ENCODE measurements at regions not wholly inside any gene's neighbourhood (a gene's known extent, or its start where the extent isn't known, plus 50 kb on each side); places are given as distances from the start of the nearest gene placed in this dataset.
"Not testable (repeated sequence)": the region's sequence is repeated elsewhere in the genome, so short reads cannot be mapped to it uniquely, and the experiment has no call there.

- DNase-seq (ENCODE audit: low spot score): no peak
Observed at GRCh38 chr1:222187566-222188332, 360.2 kb downstream of the HHIPL2 start.

- no peak for DNase-seq (ENCODE audit: low spot score)
Observed at GRCh38 chr1:222182641-222183040, 365.3 kb downstream of the HHIPL2 start.

- DNase-seq (ENCODE audit: low spot score): no peak
Observed at GRCh38 chr1:222181191-222181590, 366.7 kb downstream of the HHIPL2 start.

GRCh38 chr1:222177496-222177895 is 370.4 kb downstream of the HHIPL2 start:
- DNase-seq (ENCODE audit: low spot score): not testable (repeated sequence)

GRCh38 chr1:222171005-222171404 is 376.9 kb downstream of the HHIPL2 start:
- DNase-seq (ENCODE audit: low spot score): no peak

- DNase-seq (ENCODE audit: low spot score): no peak
Observed at GRCh38 chr1:222168621-222169020, 379.3 kb downstream of the HHIPL2 start.

GRCh38 chr1:222167896-222168295 is 380.0 kb downstream of the HHIPL2 start:
- DNase-seq (ENCODE audit: low spot score): no peak

GRCh38 chr1:222167111-222167510 is 380.8 kb downstream of the HHIPL2 start:
- DNase-seq (ENCODE audit: low spot score): no peak

GRCh38 chr1:222165629-222166028 is 382.3 kb downstream of the HHIPL2 start:
- no peak for DNase-seq (ENCODE audit: low spot score)

GRCh38 chr1:222163895-222164294 is 384.0 kb downstream of the HHIPL2 start:
- DNase-seq (ENCODE audit: low spot score): no peak

- DNase-seq (ENCODE audit: low spot score): no peak
Observed at GRCh38 chr1:222161676-222162075, 386.2 kb downstream of the HHIPL2 start.

GRCh38 chr1:222157612-222158011 is 390.3 kb downstream of the HHIPL2 start:
- DNase-seq (ENCODE audit: low spot score): no peak

GRCh38 chr1:222140206-222140605 is 398.3 kb upstream of the DUSP10 start:
- DNase-seq (ENCODE audit: low spot score): no peak

- no peak for DNase-seq (ENCODE audit: low spot score)
Observed at GRCh38 chr1:222138095-222138494, 396.2 kb upstream of the DUSP10 start.

- DNase-seq (ENCODE audit: low spot score): no peak
Observed at GRCh38 chr1:222136869-222137268, 395.0 kb upstream of the DUSP10 start.

- no peak for DNase-seq (ENCODE audit: low spot score)
Observed at GRCh38 chr1:222129041-222129440, 387.2 kb upstream of the DUSP10 start.

GRCh38 chr1:222127526-222128152 is 385.8 kb upstream of the DUSP10 start:
- no peak for DNase-seq (ENCODE audit: low spot score)

- DNase-seq (ENCODE audit: low spot score): no peak
Observed at GRCh38 chr1:222127096-222127495, 385.2 kb upstream of the DUSP10 start.

GRCh38 chr1:222126052-222126451 is 384.2 kb upstream of the DUSP10 start:
- DNase-seq (ENCODE audit: low spot score): no peak

GRCh38 chr1:222124602-222125001 is 382.7 kb upstream of the DUSP10 start:
- no peak for DNase-seq (ENCODE audit: low spot score)

GRCh38 chr1:222123111-222123510 is 381.2 kb upstream of the DUSP10 start:
- no peak for DNase-seq (ENCODE audit: low spot score)

GRCh38 chr1:222117809-222118208 is 375.9 kb upstream of the DUSP10 start:
- no peak for DNase-seq (ENCODE audit: low spot score)
